ENCODE measurements at regions not wholly inside any gene's neighbourhood (a gene's known extent, or its start where the extent isn't known, plus 50 kb on each side); places are given as distances from the start of the nearest gene placed in this dataset.

- no peak overlapping the region for H3K9ac ChIP-seq (ENCODE audit: low read depth, low read length, poor library complexity, severe bottlenecking)
- H2AFZ ChIP-seq (ENCODE audit: low read length) = no peak overlapping the region
- no peaks in the 10 kb centered on the region for H3K79me2 ChIP-seq (ENCODE audit: insufficient read depth, low read length)
- H3K4me1 ChIP-seq (ENCODE audit: insufficient read depth, low read length, poor library complexity, severe bottlenecking) = no peaks in the 10 kb centered on the region
- H3K4me2 ChIP-seq (ENCODE audit: low read depth, low read length, poor library complexity, severe bottlenecking) = no peak overlapping the region
- TF ChIP-seq EZH2phosphoT487 (IDR thresholded peaks at IDR 0.05; ENCODE audit: borderline replicate concordance) = no peak
- TF ChIP-seq, protein P1, sequence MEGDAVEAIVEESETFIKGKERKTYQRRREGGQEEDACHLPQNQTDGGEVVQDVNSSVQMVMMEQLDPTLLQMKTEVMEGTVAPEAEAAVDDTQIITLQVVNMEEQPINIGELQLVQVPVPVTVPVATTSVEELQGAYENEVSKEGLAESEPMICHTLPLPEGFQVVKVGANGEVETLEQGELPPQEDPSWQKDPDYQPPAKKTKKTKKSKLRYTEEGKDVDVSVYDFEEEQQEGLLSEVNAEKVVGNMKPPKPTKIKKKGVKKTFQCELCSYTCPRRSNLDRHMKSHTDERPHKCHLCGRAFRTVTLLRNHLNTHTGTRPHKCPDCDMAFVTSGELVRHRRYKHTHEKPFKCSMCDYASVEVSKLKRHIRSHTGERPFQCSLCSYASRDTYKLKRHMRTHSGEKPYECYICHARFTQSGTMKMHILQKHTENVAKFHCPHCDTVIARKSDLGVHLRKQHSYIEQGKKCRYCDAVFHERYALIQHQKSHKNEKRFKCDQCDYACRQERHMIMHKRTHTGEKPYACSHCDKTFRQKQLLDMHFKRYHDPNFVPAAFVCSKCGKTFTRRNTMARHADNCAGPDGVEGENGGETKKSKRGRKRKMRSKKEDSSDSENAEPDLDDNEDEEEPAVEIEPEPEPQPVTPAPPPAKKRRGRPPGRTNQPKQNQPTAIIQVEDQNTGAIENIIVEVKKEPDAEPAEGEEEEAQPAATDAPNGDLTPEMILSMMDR (conservative IDR thresholded peaks at IDR 0.05; ENCODE audit: low read length) = no peak
- no peaks in the 10 kb centered on the region for H4K20me1 ChIP-seq (ENCODE audit: insufficient read depth, low read length, poor library complexity, severe bottlenecking)
- H3K27me3 ChIP-seq (ENCODE audit: insufficient read depth, low read length, poor library complexity, severe bottlenecking) = no peaks in the 10 kb centered on the region
- H3K4me3 ChIP-seq (ENCODE audit: low read length, poor library complexity, severe bottlenecking) = no peak overlapping the region
- no peaks in the 10 kb centered on the region for H3F3A ChIP-seq (ENCODE audit: low read depth)
- H3K9me2 ChIP-seq (replicated peaks; ENCODE audit: low read depth, low read length) = no peaks in the 10 kb centered on the region
- H3K36me3 ChIP-seq (ENCODE audit: insufficient read depth, low read length) = no peaks in the 10 kb centered on the region
- H3K9me3 ChIP-seq (ENCODE audit: insufficient read depth, low read depth, low read length) = no peaks in the 10 kb centered on the region
These were observed 608.0 kb upstream of the JAG1 start for GRCh38 chr20:11281768-11282167.

DNA sequence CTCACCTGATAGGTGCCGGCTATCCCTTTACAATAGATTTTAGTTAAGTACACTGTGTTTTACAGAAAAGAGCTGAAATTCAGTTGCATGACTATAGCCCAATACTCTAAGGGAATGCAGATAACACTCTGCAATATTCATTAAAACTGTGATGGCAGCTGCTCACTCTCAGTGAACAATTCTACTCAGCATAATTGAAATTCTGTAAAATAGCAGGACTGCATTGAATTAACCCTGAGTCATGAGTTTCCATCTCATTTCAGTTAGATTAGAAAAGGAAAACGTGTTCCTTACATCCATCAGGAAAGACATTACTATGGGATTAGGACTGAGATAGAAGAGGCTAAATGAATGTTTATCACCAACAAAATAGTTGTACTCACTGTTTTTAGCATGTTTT is 613.3 kb upstream of the JAG1 start:
- Histone ChIP-seq H3K4me2 (ENCODE audit: low read depth, low read length, poor library complexity, severe bottlenecking) (no peak overlapping the region), H2AFZ (ENCODE audit: low read length) (no peak overlapping the region), H3F3A (ENCODE audit: low read depth) (no peaks in the 10 kb centered on the region), H3K4me3 (ENCODE audit: low read length, poor library complexity, severe bottlenecking) (no peak overlapping the region), H3K9ac (ENCODE audit: low read depth, low read length, poor library complexity, severe bottlenecking) (no peak overlapping the region), H3K79me2 (ENCODE audit: insufficient read depth, low read length) (no peaks in the 10 kb centered on the region), H3K27me3 (ENCODE audit: insufficient read depth, low read length, poor library complexity, severe bottlenecking) (no peaks in the 10 kb centered on the region), H3K4me1 (ENCODE audit: insufficient read depth, low read length, poor library complexity, severe bottlenecking) (no peaks in the 10 kb centered on the region), H3K36me3 (ENCODE audit: insufficient read depth, low read length) (no peaks in the 10 kb centered on the region), H4K20me1 (ENCODE audit: insufficient read depth, low read length, poor library complexity, severe bottlenecking) (no peaks in the 10 kb centered on the region), H3K9me2 (replicated peaks; ENCODE audit: low read depth, low read length) (no peaks in the 10 kb centered on the region), H3K9me3 (ENCODE audit: insufficient read depth, low read depth, low read length) (no peaks in the 10 kb centered on the region)
- TF ChIP-seq, protein P1 (conservative IDR thresholded peaks at IDR 0.05; ENCODE audit: low read length) = no peak
- no peak for TF ChIP-seq EZH2phosphoT487 (IDR thresholded peaks at IDR 0.05; ENCODE audit: borderline replicate concordance)

DNA sequence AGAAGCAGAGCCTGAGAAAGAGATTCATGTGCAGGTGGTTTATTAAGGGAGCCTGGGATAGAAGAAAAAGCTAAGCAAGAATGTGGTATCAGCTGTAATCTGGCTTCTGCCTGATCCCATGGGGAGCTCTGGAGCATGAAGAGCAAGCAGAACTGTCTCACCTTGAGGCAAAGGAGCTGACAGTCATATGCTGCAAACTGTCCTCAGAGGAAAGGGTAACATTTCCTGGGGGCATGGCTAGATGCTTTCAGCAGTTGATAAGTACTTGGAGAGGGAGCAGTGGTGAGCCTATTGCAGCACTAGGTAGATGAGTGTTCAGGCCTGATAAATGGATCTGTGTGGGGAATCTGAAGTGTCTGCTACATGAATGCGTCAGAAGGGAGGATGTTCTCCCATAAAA is 621.5 kb upstream of the BTBD3 start:
- Histone ChIP-seq H3K9me2 (replicated peaks; ENCODE audit: low read depth, low read length) (no peaks in the 10 kb centered on the region), H3K4me1 (ENCODE audit: insufficient read depth, low read length, poor library complexity, severe bottlenecking) (no peaks in the 10 kb centered on the region), H3K9ac (ENCODE audit: low read depth, low read length, poor library complexity, severe bottlenecking) (no peak overlapping the region), H3K27me3 (ENCODE audit: insufficient read depth, low read length, poor library complexity, severe bottlenecking) (no peaks in the 10 kb centered on the region), H3F3A (ENCODE audit: low read depth) (no peaks in the 10 kb centered on the region), H3K79me2 (ENCODE audit: insufficient read depth, low read length) (no peaks in the 10 kb centered on the region), H3K4me2 (ENCODE audit: low read depth, low read length, poor library complexity, severe bottlenecking) (no peak overlapping the region), H3K9me3 (ENCODE audit: insufficient read depth, low read depth, low read length) (no peaks in the 10 kb centered on the region), H3K36me3 (ENCODE audit: insufficient read depth, low read length) (no peaks in the 10 kb centered on the region), H3K4me3 (ENCODE audit: low read length, poor library complexity, severe bottlenecking) (no peak overlapping the region), H2AFZ (ENCODE audit: low read length) (no peak overlapping the region), H4K20me1 (ENCODE audit: insufficient read depth, low read length, poor library complexity, severe bottlenecking) (no peaks in the 10 kb centered on the region)
- no peak for TF ChIP-seq EZH2phosphoT487 (IDR thresholded peaks at IDR 0.05; ENCODE audit: borderline replicate concordance)
- TF ChIP-seq, protein P1 (conservative IDR thresholded peaks at IDR 0.05; ENCODE audit: low read length) = no peak
